Vagina (tissue), 2 donors: ENCODE measurements at regions not wholly inside any gene's neighbourhood (a gene's known extent, or its start where the extent isn't known, plus 50 kb on each side); places are given as distances from the start of the nearest gene placed in this dataset.

Source experiments
- DNase-seq, 2 donors: peaks; one replicate each; pipeline ENCODE4 v3.0.0-alpha.2; 2017; ENCODE audit errors: extremely low spot score in 2 of 2
- H3K27ac ChIP-seq: fragments of 200-600 bp; sonication (generic); one replicate; pipeline ENCODE4 v1.5.1; 2019
- H3K27me3 ChIP-seq: fragments of 200-600 bp; sonication (generic); one replicate; pipeline ENCODE4 v1.5.1; 2019
- H3K36me3 ChIP-seq, 2 donors: fragments of 200-600 bp; sonication (generic); one replicate each; pipeline ENCODE4 v1.5.1; 2017 to 2019
- H3K4me1 ChIP-seq: fragments of 200-600 bp; sonication (generic); one replicate; pipeline ENCODE4 v1.5.1; 2019
- H3K4me3 ChIP-seq, 2 donors: fragments of 200-600 bp; sonication (generic); 1 replicate in 1 of 2; 2 replicates in 1 of 2; pipeline ENCODE4 v1.5.1; 2016 to 2019
- H3K9me3 ChIP-seq: fragments of 200-600 bp; sonication (generic); one replicate; pipeline ENCODE4 v1.5.1; 2019
- CTCF ChIP-seq, 3 experiments: fragments of 450-650 bp in 2 of 3; fragments of 200-600 bp in 1 of 3; sonication (generic) in 1 of 3; IDR thresholded peaks; one replicate each; pipeline ENCODE4 v1.5.1; 2017 to 2019; ENCODE audit warnings: antibody characterized with exemption in 3 of 3, mild to moderate bottlenecking in 2 of 3, moderate library complexity in 2 of 3
- POLR2A ChIP-seq, 2 donors: fragments of 450-650 bp; IDR thresholded peaks; one replicate each; pipeline ENCODE4 v1.6.1; 2017; ENCODE audit warnings: antibody characterized with exemption in 2 of 2, mild to moderate bottlenecking in 2 of 2, moderate library complexity in 2 of 2
- POLR2AphosphoS5 ChIP-seq, 2 donors: sonication (generic); formaldehyde crosslinking; IDR thresholded peaks; one replicate each; pipeline ENCODE4 v1.9.0; 2017; ENCODE audit warnings: antibody characterized with exemption in 2 of 2, mild to moderate bottlenecking in 2 of 2, low read depth in 1 of 2; ENCODE audit not compliant: insufficient read depth in 1 of 2
- intact Hi-C: fragments of 100-400 bp; cut with DNase I; formaldehyde crosslinking; loops from one replicate; pipeline ENCODE4 v1.15.1; 2023

GRCh38 chr19:31074199-31075125, 274.8 kb downstream of the TSHZ3 start:
- intact Hi-C loops, result no loop called here

GRCh38 chr19:31073485-31074198, 275.6 kb downstream of the TSHZ3 start:
- no peak for DNase-seq
- Histone ChIP-seq H3K9me3 (no peaks in the 10 kb centered on the region), H3K4me3 (no peak overlapping the region), H3K27ac (no peak overlapping the region), H3K36me3 (no peaks in the 10 kb centered on the region), H3K4me1 (no peaks in the 10 kb centered on the region), H3K27me3 (no peaks in the 10 kb centered on the region)
- TF ChIP-seq POLR2AphosphoS5 (IDR thresholded peaks at IDR 0.05; ENCODE audit: insufficient read depth in 1 of 2, low read depth in 1 of 2) (no peak), POLR2A (IDR thresholded peaks at IDR 0.05) (no peak), CTCF (IDR thresholded peaks at IDR 0.05) (no peak)
- intact Hi-C loops, result no loop called here

More at GRCh38 chr19:31074199-31075125, 274.8 kb downstream of the TSHZ3 start:
- no peaks in the 10 kb centered on the region for H3K9me3 ChIP-seq
- H3K27ac ChIP-seq, result no peak overlapping the region
- TF ChIP-seq CTCF (IDR thresholded peaks at IDR 0.05) (no peak), POLR2AphosphoS5 (IDR thresholded peaks at IDR 0.05; ENCODE audit: insufficient read depth in 1 of 2, low read depth in 1 of 2) (no peak), POLR2A (IDR thresholded peaks at IDR 0.05) (no peak)
- no peak overlapping the region for H3K4me3 ChIP-seq
- no peaks in the 10 kb centered on the region for H3K27me3 ChIP-seq
- DNase-seq, result no peak
- no peaks in the 10 kb centered on the region for H3K4me1 ChIP-seq
- H3K36me3 ChIP-seq, result no peaks in the 10 kb centered on the region

GRCh38 chr19:31072451-31072850, 276.8 kb downstream of the TSHZ3 start:
- no peaks in the 10 kb centered on the region for H3K27me3 ChIP-seq
- no peaks in the 10 kb centered on the region for H3K9me3 ChIP-seq
- H3K27ac ChIP-seq, result no peak overlapping the region
- no peaks in the 10 kb centered on the region for H3K36me3 ChIP-seq
- no peaks in the 10 kb centered on the region for H3K4me1 ChIP-seq
- TF ChIP-seq POLR2A (IDR thresholded peaks at IDR 0.05) (no peak), CTCF (IDR thresholded peaks at IDR 0.05) (no peak), POLR2AphosphoS5 (IDR thresholded peaks at IDR 0.05; ENCODE audit: insufficient read depth in 1 of 2, low read depth in 1 of 2) (no peak)
- H3K4me3 ChIP-seq, result no peak overlapping the region
- intact Hi-C loops, result no loop called here
- no peak for DNase-seq

- TF ChIP-seq CTCF (IDR thresholded peaks at IDR 0.05) (no peak), POLR2AphosphoS5 (IDR thresholded peaks at IDR 0.05; ENCODE audit: insufficient read depth in 1 of 2, low read depth in 1 of 2) (no peak), POLR2A (IDR thresholded peaks at IDR 0.05) (no peak)
- Histone ChIP-seq H3K9me3 (no peaks in the 10 kb centered on the region), H3K27ac (no peak overlapping the region), H3K36me3 (no peaks in the 10 kb centered on the region), H3K27me3 (no peaks in the 10 kb centered on the region), H3K4me1 (no peaks in the 10 kb centered on the region), H3K4me3 (no peak overlapping the region)
- intact Hi-C loops, result no loop called here
- DNase-seq, result no peak
Measured at GRCh38 chr19:31071136-31071855, 277.9 kb downstream of the TSHZ3 start.
